HG03354 (cell line): ENCODE measurements at regions not wholly inside any gene's neighbourhood (a gene's known extent, or its start where the extent isn't known, plus 50 kb on each side); places are given as distances from the start of the nearest gene placed in this dataset.

Experiments
- ATAC-seq: cut with Tn5 transposase; IDR thresholded peaks from one replicate; pipeline ENCODE4 v1.9.1; 2021; ENCODE audit warnings: mild to moderate bottlenecking; ENCODE audit not compliant: unreplicated experiment, poor library complexity, severe bottlenecking

GRCh38 chr4:1501754-1502500, 95.7 kb upstream of the NKX1-1 start:
- ATAC-seq: no peak

- ATAC-seq: no peak
Observed at GRCh38 chr4:1500966-1501753, 94.9 kb upstream of the NKX1-1 start.

- no peak for ATAC-seq
Observed at GRCh38 chr4:1500231-1500965, 94.2 kb upstream of the NKX1-1 start.

- ATAC-seq: no peak
Observed at GRCh38 chr4:1499465-1499864, 93.2 kb upstream of the NKX1-1 start.

- ATAC-seq: no peak
Observed at GRCh38 chr4:1497189-1497801, 91.1 kb upstream of the NKX1-1 start.

GRCh38 chr4:1496116-1496642, 89.9 kb upstream of the NKX1-1 start:
- no peak for ATAC-seq

- no peak for ATAC-seq
Observed at GRCh38 chr4:1495416-1496115, 89.3 kb upstream of the NKX1-1 start.

GRCh38 chr4:1494416-1495315, 88.4 kb upstream of the NKX1-1 start:
- ATAC-seq: no peak

GRCh38 chr4:1493540-1494287, 87.5 kb upstream of the NKX1-1 start:
- no peak for ATAC-seq

GRCh38 chr4:1492651-1493539, 86.7 kb upstream of the NKX1-1 start:
- no peak for ATAC-seq

- no peak for ATAC-seq
Observed at GRCh38 chr4:1492142-1492457, 85.9 kb upstream of the NKX1-1 start.

GRCh38 chr4:1491328-1492141, 85.3 kb upstream of the NKX1-1 start:
- ATAC-seq: no peak

GRCh38 chr4:1490654-1491327, 84.5 kb upstream of the NKX1-1 start:
- no peak for ATAC-seq

GRCh38 chr4:1490011-1490653, 83.9 kb upstream of the NKX1-1 start:
- ATAC-seq: no peak

- ATAC-seq: no peak
Observed at GRCh38 chr4:1489639-1489995, 83.4 kb upstream of the NKX1-1 start.
